ENCODE measurements at regions not wholly inside any gene's neighbourhood (a gene's known extent, or its start where the extent isn't known, plus 50 kb on each side); places are given as distances from the start of the nearest gene placed in this dataset.

GRCh38 chr6:88443554-88443953 lies 277.4 kb upstream of the CNR1 start:
- H3K36me3 ChIP-seq (ENCODE audit: control insufficient read depth, insufficient read depth, low read length): no peaks in the 10 kb centered on the region
- Mint-ChIP-seq H3K9me3 (ENCODE audit: unreplicated experiment) (no peaks in the 10 kb centered on the region), H3K4me3 (ENCODE audit: unreplicated experiment) (no peak overlapping the region), H3K27ac (ENCODE audit: unreplicated experiment) (no peak overlapping the region), H3K36me3 (ENCODE audit: insufficient read depth, unreplicated experiment) (no peaks in the 10 kb centered on the region), H3K27me3 (ENCODE audit: insufficient read depth, unreplicated experiment) (peaks cover 7% of the 10 kb centered on the region), H3K4me1 (ENCODE audit: low read depth, unreplicated experiment) (no peaks in the 10 kb centered on the region)
- no TSS peak for BruUV-seq (replicated peaks)
- no peaks in the 10 kb centered on the region for H3K9me3 ChIP-seq
- ChIA-PET CTCF (no interaction called here), POLR2A (no interaction called here)
- intact Hi-C loops (cut with micrococcal nuclease; ENCODE audit: unreplicated experiment): no loop called here
- no peak overlapping the region for H3K4me3 ChIP-seq (ENCODE audit: low read depth, low read length)
- H3K4me1 ChIP-seq: no peaks in the 10 kb centered on the region
- no peak for DNase-seq
- no peak for TF ChIP-seq CTCF (IDR thresholded peaks at IDR 0.05; ENCODE audit: insufficient read depth in 1 of 2, low read depth in 1 of 2, low read length in 1 of 2, severe bottlenecking in 1 of 2, unreplicated experiment in 1 of 2)
- no peaks in the 10 kb centered on the region for H3K27me3 ChIP-seq (replicated peaks; ENCODE audit: control insufficient read depth, insufficient read depth, low read length)

- H3K4me3 ChIP-seq (ENCODE audit: low read depth, low read length): no peak overlapping the region
- ChIA-PET CTCF (no interaction called here), POLR2A (no interaction called here)
- H3K4me1 Mint-ChIP-seq (ENCODE audit: low read depth, unreplicated experiment): no peaks in the 10 kb centered on the region
- no peaks in the 10 kb centered on the region for H3K27me3 ChIP-seq (replicated peaks; ENCODE audit: control insufficient read depth, insufficient read depth, low read length)
- DNase-seq: no peak
- H3K9me3 Mint-ChIP-seq (ENCODE audit: unreplicated experiment): no peaks in the 10 kb centered on the region
- H3K36me3 ChIP-seq (ENCODE audit: control insufficient read depth, insufficient read depth, low read length): no peaks in the 10 kb centered on the region
- intact Hi-C loops (cut with micrococcal nuclease; ENCODE audit: unreplicated experiment): no loop called here
- no peak for TF ChIP-seq CTCF (IDR thresholded peaks at IDR 0.05; ENCODE audit: insufficient read depth in 1 of 2, low read depth in 1 of 2, low read length in 1 of 2, severe bottlenecking in 1 of 2, unreplicated experiment in 1 of 2)
- H3K4me1 ChIP-seq: no peaks in the 10 kb centered on the region
- no peaks in the 10 kb centered on the region for H3K36me3 Mint-ChIP-seq (ENCODE audit: insufficient read depth, unreplicated experiment)
- no peak overlapping the region for H3K27ac Mint-ChIP-seq (ENCODE audit: unreplicated experiment)
- peaks cover 7% of the 10 kb centered on the region for H3K27me3 Mint-ChIP-seq (ENCODE audit: insufficient read depth, unreplicated experiment)
- no peaks in the 10 kb centered on the region for H3K9me3 ChIP-seq
- no peak overlapping the region for H3K4me3 Mint-ChIP-seq (ENCODE audit: unreplicated experiment)
- no TSS peak for BruUV-seq (replicated peaks)
Measured at GRCh38 chr6:88442737-88443136, 276.6 kb upstream of the CNR1 start.

GRCh38 chr6:88441346-88441745 lies 275.2 kb upstream of the CNR1 start:
- intact Hi-C loops (cut with micrococcal nuclease; ENCODE audit: unreplicated experiment): no loop called here
- Mint-ChIP-seq H3K9me3 (ENCODE audit: unreplicated experiment) (no peaks in the 10 kb centered on the region), H3K4me1 (ENCODE audit: low read depth, unreplicated experiment) (no peaks in the 10 kb centered on the region), H3K36me3 (ENCODE audit: insufficient read depth, unreplicated experiment) (no peaks in the 10 kb centered on the region), H3K27me3 (ENCODE audit: insufficient read depth, unreplicated experiment) (peaks cover 7% of the 10 kb centered on the region), H3K4me3 (ENCODE audit: unreplicated experiment) (no peak overlapping the region), H3K27ac (ENCODE audit: unreplicated experiment) (no peak overlapping the region)
- TF ChIP-seq CTCF (IDR thresholded peaks at IDR 0.05; ENCODE audit: insufficient read depth in 1 of 2, low read depth in 1 of 2, low read length in 1 of 2, severe bottlenecking in 1 of 2, unreplicated experiment in 1 of 2): no peak
- no peaks in the 10 kb centered on the region for H3K4me1 ChIP-seq
- H3K27me3 ChIP-seq (replicated peaks; ENCODE audit: control insufficient read depth, insufficient read depth, low read length): no peaks in the 10 kb centered on the region
- no peaks in the 10 kb centered on the region for H3K36me3 ChIP-seq (ENCODE audit: control insufficient read depth, insufficient read depth, low read length)
- ChIA-PET POLR2A (interaction anchor here (0.5 kb wide), 1 partner anchor 11 kb away, joined by 3 read pairs; no protein-coding TSS in a partner anchor), CTCF (no interaction called here)
- H3K9me3 ChIP-seq: no peaks in the 10 kb centered on the region
- H3K4me3 ChIP-seq (ENCODE audit: low read depth, low read length): no peak overlapping the region
- no TSS peak for BruUV-seq (replicated peaks)
- DNase-seq: no peak
